Fibroblast of lung (primary cell): ENCODE measurements at regions not wholly inside any gene's neighbourhood (a gene's known extent, or its start where the extent isn't known, plus 50 kb on each side); places are given as distances from the start of the nearest gene placed in this dataset.
"Not testable (repeated sequence)": the region's sequence is repeated elsewhere in the genome, so short reads cannot be mapped to it uniquely, and the experiment has no call there.

Experiments used
- DNase-seq, 2 donors: peaks; one replicate each; pipeline versions ENCODE4 v3.0.0 to v3.0.0-alpha.2; 2010; ENCODE audit warnings: low read depth in 2 of 2
- H2AFZ ChIP-seq: 2 replicates; pipeline ENCODE4 v1.5.1; 2012; ENCODE audit warnings: low read length, control low read depth, inconsistent platforms
- H3K27ac ChIP-seq: 2 replicates; pipeline ENCODE4 v1.5.1; 2011; ENCODE audit warnings: low read length, control low read depth; ENCODE audit not compliant: insufficient read depth
- H3K27me3 ChIP-seq: 2 replicates; pipeline ENCODE4 v1.5.1; 2011; ENCODE audit warnings: mild to moderate bottlenecking, low read length; ENCODE audit not compliant: control insufficient read depth, insufficient read depth
- H3K36me3 ChIP-seq: 2 replicates; pipeline ENCODE4 v1.5.1; 2011; ENCODE audit warnings: low read length; ENCODE audit not compliant: control insufficient read depth, insufficient read depth
- H3K4me1 ChIP-seq: 2 replicates; pipeline ENCODE4 v1.5.1; 2011; ENCODE audit warnings: low read length; ENCODE audit not compliant: control insufficient read depth, insufficient read depth; ENCODE audit errors: extremely low read depth
- H3K4me2 ChIP-seq: 2 replicates; pipeline ENCODE4 v1.5.1; 2011; ENCODE audit warnings: low read length, control low read depth; ENCODE audit not compliant: insufficient read depth; ENCODE audit errors: extremely low read depth
- H3K4me3 ChIP-seq, 4 experiments: fragments of 200-600 bp in 1 of 4; sonication (generic) in 1 of 4; replicated peaks in 1 of 4; 2 replicates each; pipeline ENCODE4 v1.5.1; 2011 to 2016; ENCODE audit warnings: low read length in 4 of 4, low read depth in 3 of 4, mild to moderate bottlenecking in 3 of 4, control low read depth in 2 of 4, inconsistent platforms in 1 of 4, mixed read lengths in 1 of 4; ENCODE audit not compliant: insufficient read depth in 1 of 4; ENCODE audit errors: control extremely low read depth in 1 of 4
- H3K79me2 ChIP-seq: 2 replicates; pipeline ENCODE4 v1.5.1; 2012; ENCODE audit warnings: mild to moderate bottlenecking, low read length, inconsistent platforms; ENCODE audit not compliant: control insufficient read depth, insufficient read depth
- H3K9ac ChIP-seq: 2 replicates; pipeline ENCODE4 v1.5.1; 2011; ENCODE audit warnings: mild to moderate bottlenecking, low read length, control low read depth; ENCODE audit not compliant: insufficient read depth
- H3K9me3 ChIP-seq: 2 replicates; pipeline ENCODE4 v1.5.1; 2012; ENCODE audit warnings: low read depth, low read length; ENCODE audit not compliant: control insufficient read depth, insufficient read depth
- H4K20me1 ChIP-seq: 2 replicates; pipeline ENCODE4 v1.5.1; 2011; ENCODE audit warnings: low read length; ENCODE audit not compliant: control insufficient read depth, insufficient read depth; ENCODE audit errors: extremely low read depth
- CTCF ChIP-seq, 2 donors: IDR thresholded peaks in 1 of 2; conservative IDR thresholded peaks in 1 of 2; 1 replicate in 1 of 2; 2 replicates in 1 of 2; pipeline ENCODE4 v1.5.1; 2011 to 2012; ENCODE audit warnings: low read length in 2 of 2, control low read depth in 1 of 2, inconsistent platforms in 1 of 2, low read depth in 1 of 2, mild to moderate bottlenecking in 1 of 2
- EZH2 ChIP-seq: IDR thresholded peaks from 2 replicates; pipeline ENCODE4 v1.5.1; 2012; ENCODE audit warnings: low read length, control low read depth, mild to moderate bottlenecking; ENCODE audit errors: missing control alignments

DNA sequence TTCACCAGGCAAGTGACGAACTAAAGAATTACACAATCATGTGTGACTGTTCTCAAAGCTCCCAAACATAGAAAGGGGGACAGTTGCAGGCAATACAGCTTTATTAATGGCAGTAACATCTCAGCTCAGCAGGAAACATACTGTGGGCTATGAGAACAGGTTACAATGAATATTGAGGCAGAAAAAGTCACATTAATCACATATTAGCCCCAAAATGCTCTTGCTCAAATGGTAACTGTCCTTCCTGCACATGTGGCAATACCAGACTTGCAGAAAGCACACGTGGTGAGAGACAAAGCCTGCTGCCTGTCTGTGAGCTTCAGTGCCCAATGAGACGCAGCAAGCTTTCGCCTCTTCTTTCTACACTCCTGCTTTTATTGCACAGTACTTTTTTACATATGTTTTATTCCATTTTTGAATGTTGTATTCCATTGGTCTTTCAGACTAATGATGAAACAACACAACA lies 104.9 kb upstream of the ACBD5 start:
- Histone ChIP-seq H3K9me3 (no peaks in the 10 kb centered on the region), H3K4me2 (no peak overlapping the region), H3K27me3 (no peaks in the 10 kb centered on the region), H3K27ac (no peak overlapping the region), H2AFZ (no peak overlapping the region), H4K20me1 (no peaks in the 10 kb centered on the region), H3K36me3 (no peaks in the 10 kb centered on the region), H3K4me1 (no peaks in the 10 kb centered on the region), H3K79me2 (no peaks in the 10 kb centered on the region), H3K9ac (no peak overlapping the region), H3K4me3 (no peak overlapping the region)
- no peak for TF ChIP-seq CTCF (conservative IDR thresholded peaks at IDR 0.05 in 1 of 2, IDR thresholded peaks at IDR 0.05 in 1 of 2; ENCODE audit: low read depth in 1 of 2, low read length in 2 of 2)
- no peak for TF ChIP-seq EZH2
- DNase-seq: no peak

GRCh38 chr10:27344568-27345454 lies 104.2 kb upstream of the ACBD5 start:
- DNase-seq: no peak
- Histone ChIP-seq H3K4me1 (no peaks in the 10 kb centered on the region), H3K27me3 (no peaks in the 10 kb centered on the region), H3K27ac (no peak overlapping the region), H4K20me1 (no peaks in the 10 kb centered on the region), H3K4me2 (no peak overlapping the region), H3K36me3 (no peaks in the 10 kb centered on the region), H3K9ac (no peak overlapping the region), H3K79me2 (no peaks in the 10 kb centered on the region), H3K4me3 (no peak overlapping the region), H3K9me3 (no peaks in the 10 kb centered on the region), H2AFZ (no peak overlapping the region)
- no peak for TF ChIP-seq CTCF (conservative IDR thresholded peaks at IDR 0.05 in 1 of 2, IDR thresholded peaks at IDR 0.05 in 1 of 2; ENCODE audit: low read depth in 1 of 2, low read length in 2 of 2)
- no peak for TF ChIP-seq EZH2

DNA sequence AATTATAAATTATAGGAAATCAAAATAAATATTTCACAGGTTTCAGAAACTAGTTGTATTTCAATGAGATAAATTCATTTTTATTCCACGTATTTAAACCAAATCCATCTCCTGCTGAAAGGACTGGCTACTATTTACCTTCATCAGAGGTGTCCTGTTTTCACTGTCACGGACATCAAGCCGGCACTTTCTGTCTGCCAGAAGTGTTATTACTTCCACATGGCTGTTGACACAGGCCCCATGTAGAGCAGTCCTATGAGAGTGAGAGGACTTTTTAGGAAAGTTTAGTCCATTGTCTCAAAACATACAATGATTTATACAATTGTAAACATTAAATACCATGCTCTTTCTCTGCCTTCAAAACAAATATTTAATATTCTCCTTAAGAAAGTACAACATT lies 100.4 kb upstream of the ACBD5 start:
- H3K79me2 ChIP-seq: no peaks in the 10 kb centered on the region
- no peaks in the 10 kb centered on the region for H4K20me1 ChIP-seq
- no peak for DNase-seq

GRCh38 chr10:27335246-27335645 lies 94.6 kb upstream of the ACBD5 start:
- not testable (repeated sequence) for H3K9me3 ChIP-seq, H3K4me2 ChIP-seq, H4K20me1 ChIP-seq, H3K27me3 ChIP-seq, H3K36me3 ChIP-seq, DNase-seq, H3K79me2 ChIP-seq, H3K4me3 ChIP-seq, H3K9ac ChIP-seq, H3K27ac ChIP-seq, H3K4me1 ChIP-seq, H2AFZ ChIP-seq

More for the DNA sequence above, 100.4 kb upstream of the ACBD5 start:
- no peak overlapping the region for H3K9ac ChIP-seq
- H3K4me1 ChIP-seq: no peaks in the 10 kb centered on the region
- H3K4me3 ChIP-seq: no peak overlapping the region
- H2AFZ ChIP-seq: no peak overlapping the region
- TF ChIP-seq EZH2 (no peak), CTCF (conservative IDR thresholded peaks at IDR 0.05 in 1 of 2, IDR thresholded peaks at IDR 0.05 in 1 of 2; ENCODE audit: low read depth in 1 of 2, low read length in 2 of 2) (no peak)
- no peaks in the 10 kb centered on the region for H3K9me3 ChIP-seq
- no peak overlapping the region for H3K4me2 ChIP-seq
- H3K27ac ChIP-seq: no peak overlapping the region
- no peaks in the 10 kb centered on the region for H3K36me3 ChIP-seq
- no peaks in the 10 kb centered on the region for H3K27me3 ChIP-seq
